HG03175 (cell line): ENCODE measurements at regions not wholly inside any gene's neighbourhood (a gene's known extent, or its start where the extent isn't known, plus 50 kb on each side); places are given as distances from the start of the nearest gene placed in this dataset.

Experiments
- ATAC-seq: cut with Tn5 transposase; IDR thresholded peaks from one replicate; pipeline ENCODE4 v1.9.1; 2021; ENCODE audit warnings: mild to moderate bottlenecking, moderate library complexity; ENCODE audit not compliant: unreplicated experiment

DNA sequence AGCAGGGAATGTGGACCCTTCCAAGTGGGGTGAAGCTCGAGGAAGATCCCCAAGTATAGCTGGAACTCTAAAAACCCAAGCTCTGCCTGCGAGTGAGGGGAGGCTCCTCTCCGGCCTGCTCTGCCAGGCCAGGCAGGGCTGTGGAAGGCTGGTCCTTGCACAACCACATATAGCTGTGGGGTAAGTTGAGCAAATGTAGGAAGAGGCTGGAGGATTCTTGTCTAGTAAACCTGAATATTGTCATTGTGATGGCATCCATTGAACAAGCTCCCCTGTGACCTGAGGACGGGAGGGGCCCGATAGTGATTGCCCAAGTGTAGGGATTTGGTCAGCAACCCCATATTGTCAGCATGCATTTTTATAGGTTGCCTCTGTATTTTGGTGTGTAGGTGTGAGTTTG lies 103.0 kb downstream of the ACKR3 start:
- ATAC-seq: no peak

DNA sequence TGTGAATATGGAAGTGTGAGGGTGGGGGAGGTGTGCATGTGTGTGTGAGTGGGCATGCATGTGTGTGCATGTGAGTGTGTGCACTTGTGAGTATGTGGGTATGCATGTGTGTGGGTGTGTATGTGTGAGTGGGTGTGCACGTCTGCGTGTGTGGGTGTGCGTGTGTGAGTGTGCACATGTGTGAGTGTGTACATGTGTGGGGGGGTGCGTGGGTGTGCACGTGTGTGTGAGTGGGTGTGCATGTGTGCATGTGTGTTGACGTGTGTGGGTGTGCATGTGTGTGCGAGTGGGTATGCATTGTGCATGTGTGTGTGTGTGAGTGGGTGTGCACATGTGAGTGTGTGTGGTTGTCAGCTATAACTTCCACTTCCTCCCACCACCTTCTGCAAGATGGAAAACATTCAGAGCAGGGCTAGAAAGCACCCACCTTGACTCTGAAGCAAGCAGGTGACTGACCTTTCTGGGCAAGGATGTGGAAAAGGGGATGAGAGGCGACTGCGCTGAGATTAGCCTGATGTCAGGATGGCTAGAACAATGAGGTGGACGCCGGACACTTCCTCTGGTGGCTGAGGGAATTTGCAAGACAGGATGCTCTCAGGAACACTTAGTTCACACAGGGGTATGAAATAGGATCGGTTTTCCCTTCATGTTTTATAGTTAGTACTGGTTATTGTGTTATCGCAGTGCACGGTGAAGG lies 103.6 kb downstream of the ACKR3 start:
- ATAC-seq: no peak

DNA sequence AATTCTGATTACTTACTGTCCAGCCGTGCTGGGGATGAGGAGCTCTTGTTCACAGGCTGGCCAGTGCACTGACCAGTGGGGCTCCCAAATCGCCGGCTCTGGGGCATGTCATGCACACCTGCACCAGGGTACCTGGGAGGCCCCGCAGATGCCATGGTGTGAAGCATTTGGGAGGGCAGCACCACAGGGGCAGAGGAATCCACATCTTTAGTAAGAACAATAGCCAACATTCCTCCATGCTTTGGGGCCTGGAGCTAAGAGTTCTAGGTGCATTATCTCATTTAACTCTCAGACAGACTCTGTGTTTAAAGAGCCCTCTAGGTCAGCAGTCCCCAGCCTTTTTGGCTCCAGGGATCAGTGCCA lies 104.2 kb downstream of the ACKR3 start:
- no peak for ATAC-seq

DNA sequence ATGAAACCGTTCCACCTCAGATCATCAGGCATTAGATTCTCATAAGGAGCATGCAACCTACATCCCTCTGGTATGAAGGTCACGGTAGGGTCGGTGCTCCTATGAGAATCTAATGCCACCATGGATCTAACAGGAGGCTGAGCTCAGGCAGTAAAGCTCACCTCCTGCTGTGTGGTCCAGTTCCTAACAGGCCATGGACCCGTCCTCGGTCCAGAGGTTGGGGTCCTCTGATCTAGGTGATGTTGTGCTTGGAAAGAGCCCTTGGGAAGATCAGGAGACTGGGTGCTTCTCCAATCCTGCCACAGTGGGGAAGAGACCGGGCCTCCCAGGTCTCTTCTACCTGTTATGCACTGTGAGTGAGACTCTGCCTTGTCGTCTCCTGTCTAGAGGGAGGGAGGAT lies 104.6 kb downstream of the ACKR3 start:
- no peak for ATAC-seq

DNA sequence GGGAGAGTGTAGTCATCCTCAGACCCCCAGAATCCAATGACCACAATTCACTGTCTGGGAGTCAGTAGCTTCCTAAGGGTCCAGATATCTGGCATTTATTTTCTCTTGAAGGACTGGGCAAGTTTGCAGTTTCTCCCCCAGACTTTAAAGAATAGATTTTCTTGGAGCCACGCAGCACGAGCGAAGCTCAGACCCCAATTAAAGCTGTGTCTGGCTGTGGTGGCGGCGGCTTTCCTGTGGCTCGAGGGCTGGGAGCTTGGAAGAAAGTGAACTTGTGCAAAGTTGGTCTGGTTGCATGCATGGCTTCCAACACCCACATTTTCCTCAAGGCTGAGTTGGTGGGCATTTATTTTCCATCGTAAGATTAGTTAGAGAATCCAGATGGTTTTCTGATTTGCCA lies 105.0 kb downstream of the ACKR3 start:
- no peak for ATAC-seq

- ATAC-seq: no peak
Observed at GRCh38 chr2:236675051-236675450, 105.4 kb downstream of the ACKR3 start.

DNA sequence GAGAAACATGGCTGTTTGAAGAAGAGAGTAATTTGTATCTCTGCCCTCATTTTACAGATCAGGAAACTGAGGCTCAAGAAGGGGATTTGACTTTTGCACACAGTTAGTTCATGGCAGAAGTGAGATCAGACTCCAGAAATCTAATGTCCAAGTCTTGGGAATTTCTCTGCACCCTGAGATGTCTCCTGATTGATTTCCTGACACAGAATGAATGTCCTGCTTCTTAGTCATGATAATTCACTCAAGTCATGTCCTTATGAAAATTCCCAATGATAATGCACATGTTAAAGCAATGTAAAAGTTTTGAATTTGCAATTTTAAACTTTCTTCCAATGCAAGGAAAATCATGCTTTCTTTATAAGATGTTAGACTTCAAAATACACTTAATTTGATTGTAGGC lies 105.9 kb downstream of the ACKR3 start:
- no peak for ATAC-seq

DNA sequence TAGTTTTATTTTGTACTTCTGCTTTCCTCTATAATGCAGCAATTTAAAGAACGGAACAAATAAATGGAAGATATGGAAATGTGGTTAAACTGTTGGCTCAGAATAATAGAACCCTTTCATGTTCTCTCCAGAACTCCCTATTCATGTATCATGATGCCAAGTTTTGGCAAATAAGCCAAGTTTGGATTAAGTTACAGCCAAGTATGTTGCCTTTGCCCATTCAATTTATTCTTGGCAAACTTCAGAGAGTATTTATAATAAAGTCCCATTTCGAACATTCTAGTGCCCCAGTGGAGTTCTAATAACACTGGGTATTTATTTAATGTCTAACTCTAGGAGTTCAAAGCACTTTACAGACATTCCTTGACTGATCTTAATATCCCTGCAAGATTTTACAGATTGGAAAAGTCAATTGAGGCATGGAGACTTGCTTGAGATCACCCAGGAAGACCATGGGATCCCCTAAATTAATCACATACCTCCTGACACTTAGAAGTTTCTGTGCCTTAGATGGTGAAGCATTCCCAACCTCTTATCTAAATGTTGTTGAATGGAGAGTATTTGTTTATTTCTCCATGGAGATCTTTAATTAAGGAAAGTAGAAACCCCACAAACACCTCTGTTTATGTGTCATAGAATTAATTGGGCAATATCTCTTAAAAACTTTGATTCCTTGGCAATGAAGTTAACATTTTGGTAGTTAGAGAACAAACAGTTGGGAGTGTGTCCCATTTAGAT lies 106.7 kb downstream of the ACKR3 start:
- no peak for ATAC-seq

GRCh38 chr2:236677368-236677767 lies 107.7 kb downstream of the ACKR3 start:
- ATAC-seq: no peak

GRCh38 chr2:236678307-236678975 lies 108.8 kb downstream of the ACKR3 start:
- no peak for ATAC-seq

GRCh38 chr2:236679884-236680860 lies 110.5 kb downstream of the ACKR3 start:
- no peak for ATAC-seq

GRCh38 chr2:236682651-236683422 lies 113.2 kb downstream of the ACKR3 start:
- ATAC-seq: no peak

- ATAC-seq: no peak
Observed at GRCh38 chr2:236684504-236685256, 115.1 kb downstream of the ACKR3 start.

DNA sequence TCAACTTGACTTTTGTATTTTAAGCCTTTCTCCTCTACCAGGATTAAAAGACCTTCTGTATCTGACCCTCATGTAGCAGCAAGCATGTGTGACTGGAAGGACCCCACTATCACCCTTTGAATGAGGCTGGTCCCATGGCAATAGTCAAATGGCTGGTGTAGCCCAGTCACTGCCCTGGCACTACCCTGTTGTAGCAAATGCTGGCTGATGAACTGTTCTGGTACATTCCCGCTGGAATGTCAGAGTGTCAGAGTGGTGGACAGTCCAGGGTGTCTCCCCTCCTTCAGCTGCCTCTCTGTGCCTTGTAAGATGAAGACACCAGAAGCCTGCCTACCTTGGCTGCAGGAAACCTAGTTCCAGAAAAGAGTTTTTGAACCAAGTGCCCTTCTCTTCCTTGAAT lies 115.7 kb downstream of the ACKR3 start:
- no peak for ATAC-seq

DNA sequence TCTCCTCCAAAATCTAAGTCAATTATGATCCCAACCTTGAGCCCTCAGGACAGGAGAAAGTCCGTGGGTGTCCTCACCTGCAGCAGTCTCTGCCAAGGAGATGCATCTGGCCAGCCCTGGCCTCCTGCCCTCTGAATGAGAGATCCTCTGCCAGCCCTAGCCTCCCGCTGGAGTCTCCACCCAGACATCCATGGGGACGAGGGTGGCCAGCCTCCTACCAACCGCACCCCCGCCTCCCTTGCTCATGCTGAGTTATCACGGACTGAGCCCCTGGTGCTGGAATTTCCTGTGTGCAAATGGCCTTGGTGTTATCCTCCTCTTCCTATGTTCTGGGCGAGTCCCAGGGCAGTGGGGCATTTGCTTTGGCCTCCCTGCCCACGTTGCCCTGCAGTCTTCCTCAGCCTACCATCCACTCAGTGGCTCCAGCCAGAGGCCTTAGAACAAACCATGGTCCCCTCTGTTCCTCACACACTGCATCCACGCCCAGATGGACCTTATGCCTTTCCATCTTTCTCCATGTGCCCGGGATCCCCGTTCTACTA lies 116.4 kb downstream of the ACKR3 start:
- no peak for ATAC-seq

- no peak for ATAC-seq
Observed at GRCh38 chr2:236686561-236686960, 116.9 kb downstream of the ACKR3 start.

- ATAC-seq: no peak
Observed at GRCh38 chr2:236687296-236687965, 117.8 kb downstream of the ACKR3 start.

DNA sequence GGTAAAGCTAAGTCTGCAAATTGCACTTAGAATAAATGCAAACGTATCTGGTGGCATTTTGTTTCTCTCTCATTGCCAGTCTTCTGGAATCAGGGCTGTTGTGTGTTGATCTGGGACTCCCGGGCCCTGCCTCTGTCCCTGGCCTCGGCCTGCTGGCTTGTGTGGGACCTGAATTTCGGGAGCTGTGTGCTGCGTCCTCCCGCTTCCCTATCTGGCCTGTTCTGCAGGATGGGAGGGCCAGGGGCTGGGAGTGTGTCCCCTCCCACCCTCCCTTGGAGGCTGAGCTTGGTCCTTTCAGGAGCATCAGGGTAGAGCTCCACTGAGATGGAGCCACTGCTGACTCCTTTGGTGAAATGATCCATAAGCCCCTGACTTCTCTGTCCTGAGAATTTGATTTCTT lies 118.5 kb downstream of the ACKR3 start:
- no peak for ATAC-seq
